Stimulated activated naive B cell treated with anti-CD40 and anti-IgM and Interleukin-4, amounts not matched to agents 10 μg/mL and 1 μg/mL and 100 μg/mL, for 72 hours (primary cell): ENCODE measurements at regions not wholly inside any gene's neighbourhood (a gene's known extent, or its start where the extent isn't known, plus 50 kb on each side); places are given as distances from the start of the nearest gene placed in this dataset.
A peak's percentile ranks its signal among the peaks of the same experiment; 100 is the strongest.
"Not testable (repeated sequence)": the region's sequence is repeated elsewhere in the genome, so short reads cannot be mapped to it uniquely, and the experiment has no call there.

Experiments used
- ATAC-seq, 2 donors: fragments of 150-1000 bp; cut with Tn5 transposase; replicated peaks; 2 replicates each; pipeline ENCODE4 v1.10.0; 2021; ENCODE audit warnings: moderate library complexity in 1 of 2
- DNase-seq: peaks from one replicate; pipeline ENCODE4 v3.0.0; 2021
- H3K27ac Mint-ChIP-seq: one replicate; pipeline ENCODE4 v1.8.0; 2022; ENCODE audit warnings: mild to moderate bottlenecking, mixed read lengths
- H3K27me3 Mint-ChIP-seq, 2 donors: one replicate each; pipeline ENCODE4 v1.8.0; 2022; ENCODE audit warnings: mixed read lengths in 2 of 2
- H3K36me3 Mint-ChIP-seq, 2 donors: one replicate each; pipeline ENCODE4 v1.8.0; 2022; ENCODE audit warnings: mixed read lengths in 2 of 2, mild to moderate bottlenecking in 1 of 2
- H3K4me1 Mint-ChIP-seq, 2 donors: one replicate each; pipeline ENCODE4 v1.8.0; 2022; ENCODE audit warnings: mixed read lengths in 2 of 2, mild to moderate bottlenecking in 1 of 2
- H3K4me3 Mint-ChIP-seq, 2 donors: one replicate each; pipeline ENCODE4 v1.8.0; 2022; ENCODE audit warnings: mild to moderate bottlenecking in 2 of 2, mixed read lengths in 2 of 2, moderate library complexity in 1 of 2
- H3K9me3 Mint-ChIP-seq, 2 donors: one replicate each; pipeline ENCODE4 v1.8.0; 2022; ENCODE audit warnings: mixed read lengths in 2 of 2, mild to moderate bottlenecking in 1 of 2

DNA sequence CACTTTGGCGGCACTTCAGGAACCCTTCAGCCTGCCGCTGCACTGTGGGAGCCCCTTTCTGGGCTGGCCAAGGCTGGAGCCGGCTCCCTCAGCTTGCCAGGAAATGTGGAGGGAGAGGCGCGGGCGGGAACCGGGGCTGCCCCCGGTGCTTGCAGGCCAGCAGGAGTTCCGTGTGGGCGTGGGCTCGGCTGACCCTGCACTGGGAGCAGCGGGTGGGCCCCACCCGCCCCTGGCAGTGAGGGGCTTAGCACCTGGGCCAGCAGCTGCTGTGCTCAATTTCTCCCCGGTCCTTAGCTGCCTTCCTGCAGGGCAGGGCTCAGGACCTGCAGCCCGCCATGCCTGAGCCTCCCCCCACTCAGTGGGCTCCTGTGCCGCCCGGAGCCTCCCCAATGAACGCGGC lies 196.8 kb upstream of the ADAMTS3 start:
- not testable (repeated sequence) for H3K9me3 Mint-ChIP-seq, H3K27ac Mint-ChIP-seq, H3K4me1 Mint-ChIP-seq, DNase-seq, H3K27me3 Mint-ChIP-seq, ATAC-seq, H3K4me3 Mint-ChIP-seq, H3K36me3 Mint-ChIP-seq

DNA sequence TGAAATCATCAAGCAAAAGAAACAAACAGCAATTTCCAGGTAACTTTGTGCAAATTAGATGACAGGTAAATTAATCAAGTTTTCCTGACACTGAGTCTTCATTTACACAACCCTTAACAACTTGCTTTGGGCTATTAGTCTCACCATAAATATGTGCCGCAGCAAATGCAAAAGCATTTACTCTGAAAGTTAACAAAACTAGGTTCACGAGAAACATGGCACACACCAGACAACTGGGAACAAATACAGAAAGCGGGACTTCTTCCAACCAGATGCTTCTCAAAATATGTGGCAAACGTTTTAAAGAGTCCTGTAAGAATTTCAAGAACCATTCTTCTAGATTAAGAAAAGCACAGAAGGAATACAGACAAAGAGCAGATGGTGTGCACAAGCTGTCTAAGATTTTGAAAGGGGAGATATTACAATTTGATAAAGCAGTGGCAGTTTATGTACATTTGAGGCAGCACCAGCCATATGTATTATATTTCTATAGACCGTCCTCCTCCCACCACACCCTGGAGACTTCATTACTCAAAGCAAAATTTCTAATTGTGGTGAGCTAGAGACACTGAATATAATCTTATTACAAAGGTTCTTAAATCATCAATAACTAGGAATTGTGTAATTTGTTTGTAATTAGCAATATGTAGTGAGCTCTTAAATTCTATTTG lies 192.5 kb upstream of the ADAMTS3 start:
- H3K27ac Mint-ChIP-seq = no peak overlapping the region
- no peak overlapping the region for H3K4me3 Mint-ChIP-seq
- H3K4me1 Mint-ChIP-seq = no peaks in the 10 kb centered on the region
- H3K36me3 Mint-ChIP-seq = no peaks in the 10 kb centered on the region
- DNase-seq (no peak), ATAC-seq (no peak)
- peaks cover 0 to 3% of the 10 kb centered on the region in 2 donors for H3K9me3 Mint-ChIP-seq
- no peaks in the 10 kb centered on the region for H3K27me3 Mint-ChIP-seq

DNA sequence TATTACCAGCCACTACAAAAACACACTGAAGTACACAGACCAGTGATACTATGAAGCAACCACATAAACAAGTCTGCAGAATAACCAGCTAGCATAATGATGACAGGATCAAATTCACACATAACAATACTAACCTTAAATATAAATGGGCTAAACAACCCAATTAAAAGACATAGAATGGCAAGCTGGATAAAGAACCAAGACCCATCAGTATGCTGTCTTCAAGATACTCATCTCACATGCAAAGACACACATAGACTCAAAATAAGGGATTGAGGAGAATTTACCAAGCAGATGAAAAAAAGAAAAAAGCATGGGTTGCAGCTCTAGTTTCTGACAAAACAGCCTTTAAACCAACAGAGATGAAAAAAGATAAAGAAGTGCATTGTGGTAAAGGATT lies 184.4 kb upstream of the ADAMTS3 start:
- not testable (repeated sequence) for H3K27me3 Mint-ChIP-seq, ATAC-seq, H3K4me3 Mint-ChIP-seq, H3K27ac Mint-ChIP-seq, H3K4me1 Mint-ChIP-seq, DNase-seq, H3K36me3 Mint-ChIP-seq
- H3K9me3 Mint-ChIP-seq = peaks cover 18 to 19% of the 10 kb centered on the region in 2 donors

DNA sequence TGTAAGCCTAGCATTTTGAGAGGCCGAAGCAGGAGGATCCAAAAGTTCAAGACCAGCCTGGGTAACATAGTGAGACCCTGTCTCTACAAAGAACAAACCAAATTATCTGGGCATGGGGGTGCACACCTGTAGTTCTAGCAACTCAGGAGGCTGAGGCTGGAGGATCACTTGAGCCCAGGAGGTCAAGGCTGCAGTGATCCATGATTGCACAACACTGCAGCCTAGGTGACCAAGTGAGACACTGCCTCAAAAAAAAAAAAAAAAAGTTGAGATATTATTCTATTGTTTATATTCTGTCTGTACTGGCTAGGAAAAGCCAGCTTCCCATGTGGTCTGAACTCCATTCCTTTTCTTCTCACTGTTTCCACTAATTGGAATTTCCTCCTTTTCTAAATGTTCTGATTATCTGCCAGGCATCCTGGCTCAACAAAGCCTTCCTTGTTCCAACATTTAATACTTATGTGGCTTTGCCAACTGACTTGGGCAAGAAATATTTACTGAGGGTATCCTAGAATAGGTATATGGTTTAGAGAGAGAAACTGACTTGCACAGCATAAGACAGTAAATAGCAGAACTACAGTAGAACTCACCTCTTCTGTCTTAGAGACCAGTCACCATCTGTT lies 175.2 kb upstream of the ADAMTS3 start:
- H3K36me3 Mint-ChIP-seq = no peaks in the 10 kb centered on the region
- DNase-seq = no peak
- no peak overlapping the region for H3K4me3 Mint-ChIP-seq
- no peaks in the 10 kb centered on the region for H3K27me3 Mint-ChIP-seq
- peaks cover under 1 to 4% of the 10 kb centered on the region in 2 donors for H3K9me3 Mint-ChIP-seq
- no peaks in the 10 kb centered on the region for H3K4me1 Mint-ChIP-seq
- no peak for ATAC-seq
- H3K27ac Mint-ChIP-seq = no peak overlapping the region

DNA sequence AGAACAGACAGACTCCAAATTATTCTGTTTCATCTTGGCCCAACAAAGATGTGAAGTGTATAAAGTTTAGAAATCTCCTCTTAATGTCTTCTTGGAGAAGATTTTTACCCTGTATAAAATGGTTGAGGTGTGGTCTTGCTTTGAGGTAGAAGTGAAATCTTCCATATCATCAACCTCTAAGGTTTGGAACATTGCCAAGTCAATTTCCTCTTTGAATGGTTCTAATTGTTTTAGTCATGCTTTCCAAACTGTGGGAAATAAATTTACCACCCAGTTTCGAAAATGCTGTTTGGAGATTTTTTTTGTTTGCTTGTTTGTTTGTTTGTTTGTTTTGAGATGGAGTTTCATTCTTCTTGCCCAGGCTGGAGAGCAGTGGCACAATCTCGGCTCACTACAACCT lies 174.1 kb upstream of the ADAMTS3 start:
- Mint-ChIP-seq H3K36me3 (no peaks in the 10 kb centered on the region), H3K27me3 (no peaks in the 10 kb centered on the region), H3K9me3 (peaks cover under 1 to 4% of the 10 kb centered on the region in 2 donors), H3K4me1 (no peaks in the 10 kb centered on the region), H3K4me3 (no peak overlapping the region), H3K27ac (no peak overlapping the region)
- DNase-seq (no peak), ATAC-seq (no peak)

DNA sequence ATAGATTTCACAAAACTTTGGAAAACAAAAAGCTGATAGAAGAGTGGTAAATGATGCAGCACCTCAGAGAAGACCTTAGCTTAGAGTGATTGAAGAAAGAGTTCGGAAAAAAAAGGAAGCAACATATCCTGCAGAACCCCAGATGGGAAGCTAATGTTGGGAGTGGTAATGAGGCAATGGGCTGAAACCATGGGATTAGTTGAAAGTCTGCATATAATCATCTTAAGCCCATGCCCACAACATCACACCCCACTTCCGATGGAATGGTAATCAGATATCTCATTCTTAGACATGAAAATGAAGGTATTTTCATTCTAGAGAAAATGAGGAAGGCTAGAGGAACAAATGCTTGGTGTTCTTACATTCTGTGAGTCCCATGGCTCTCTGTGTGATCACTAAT lies 146.3 kb upstream of the ADAMTS3 start:
- no peak for DNase-seq
- Mint-ChIP-seq H3K9me3 (no peaks in the 10 kb centered on the region), H3K27ac (no peak overlapping the region), H3K4me3 (no peak overlapping the region), H3K27me3 (peaks cover 0 to 10% of the 10 kb centered on the region in 2 donors), H3K4me1 (no peaks in the 10 kb centered on the region), H3K36me3 (no peaks in the 10 kb centered on the region)
- ATAC-seq = no peak

DNA sequence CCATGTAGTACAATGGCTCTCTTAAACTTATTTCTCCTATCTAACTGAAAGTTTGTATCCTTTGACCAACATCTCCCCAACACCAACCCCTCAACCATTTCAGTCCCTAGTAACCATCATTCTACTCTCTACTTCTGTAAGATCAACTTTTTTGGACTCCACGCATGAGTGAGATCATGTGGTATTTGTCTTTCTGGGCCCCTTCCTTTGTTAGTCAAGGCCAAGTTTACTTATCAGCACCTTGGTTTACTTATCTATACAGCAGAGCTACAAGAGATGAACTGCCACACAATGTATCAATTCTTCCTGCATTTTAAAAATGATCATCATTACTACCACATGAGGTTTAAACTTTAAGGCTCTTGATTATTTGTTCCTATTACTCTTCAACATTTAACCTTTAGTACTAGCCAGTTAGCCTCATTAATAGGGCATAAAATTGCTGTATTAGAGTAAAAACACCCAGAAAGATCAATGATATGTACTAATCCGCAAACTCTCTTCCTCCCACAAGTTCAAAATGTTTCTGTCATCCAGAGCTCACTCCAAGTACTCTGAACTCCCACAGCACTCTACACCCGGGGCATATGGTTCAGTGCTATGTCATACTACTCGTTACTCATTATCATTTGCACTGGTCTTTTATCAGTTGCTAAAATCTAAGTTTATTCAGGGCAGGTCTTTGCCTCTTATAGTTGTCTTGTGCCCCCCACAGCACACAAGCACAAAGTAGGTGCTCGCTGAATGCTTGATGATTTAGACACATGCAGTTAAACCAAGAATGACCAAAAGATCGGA lies 145.7 kb upstream of the ADAMTS3 start:
- ATAC-seq (no peak), DNase-seq (no peak)
- H3K4me3 Mint-ChIP-seq = no peak overlapping the region
- no peak overlapping the region for H3K27ac Mint-ChIP-seq
- H3K36me3 Mint-ChIP-seq = no peaks in the 10 kb centered on the region
- no peaks in the 10 kb centered on the region for H3K9me3 Mint-ChIP-seq
- peaks cover 0 to 10% of the 10 kb centered on the region in 2 donors for H3K27me3 Mint-ChIP-seq
- H3K4me1 Mint-ChIP-seq = no peaks in the 10 kb centered on the region

DNA sequence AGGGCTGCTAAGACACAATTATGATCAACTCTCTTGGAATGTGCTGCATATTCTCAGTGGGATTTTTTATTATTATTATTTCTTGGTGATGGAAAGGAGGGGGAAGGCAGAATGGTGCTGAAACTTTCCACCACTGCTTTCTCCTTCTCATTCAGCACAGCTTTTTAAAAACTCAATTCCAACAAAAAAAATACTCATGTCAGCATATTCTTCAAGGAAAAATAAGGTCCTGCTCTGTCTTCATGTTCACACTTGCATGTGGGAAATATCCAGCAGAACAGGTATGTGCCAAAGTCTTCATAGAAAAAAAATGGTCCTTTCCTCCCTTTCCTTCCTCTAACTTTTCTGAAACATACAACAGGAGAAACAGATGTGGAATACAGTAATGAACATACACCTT lies 144.0 kb upstream of the ADAMTS3 start:
- H3K36me3 Mint-ChIP-seq = no peaks in the 10 kb centered on the region
- no peaks in the 10 kb centered on the region for H3K9me3 Mint-ChIP-seq
- DNase-seq (no peak), ATAC-seq (no peak)
- no peak overlapping the region for H3K4me3 Mint-ChIP-seq
- H3K27ac Mint-ChIP-seq = no peak overlapping the region
- peaks cover 0 to 10% of the 10 kb centered on the region in 2 donors for H3K27me3 Mint-ChIP-seq
- no peaks in the 10 kb centered on the region for H3K4me1 Mint-ChIP-seq

DNA sequence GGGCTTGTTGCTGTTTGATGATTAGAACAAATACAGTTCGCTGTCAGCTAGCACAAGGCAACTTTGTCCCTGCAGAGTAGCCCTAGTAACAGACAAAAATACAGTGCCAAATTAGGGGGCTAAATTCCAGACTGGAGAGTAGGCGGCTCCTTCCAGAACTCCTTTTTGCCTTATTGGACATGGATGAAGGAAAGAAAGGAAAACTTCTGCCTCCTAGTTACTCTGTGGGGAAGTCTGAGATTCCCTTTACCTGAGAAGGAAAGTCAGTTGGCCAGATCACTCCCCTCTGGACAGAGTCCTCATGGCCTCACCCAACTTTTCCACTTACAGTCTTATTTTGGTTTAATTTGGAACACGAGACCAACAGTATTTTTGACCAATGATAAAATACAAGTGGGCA lies 140.5 kb upstream of the ADAMTS3 start:
- DNase-seq = no peak
- Mint-ChIP-seq H3K9me3 (no peaks in the 10 kb centered on the region), H3K27me3 (no peaks in the 10 kb centered on the region), H3K4me3 (no peak overlapping the region), H3K27ac (no peak overlapping the region), H3K36me3 (no peaks in the 10 kb centered on the region), H3K4me1 (no peaks in the 10 kb centered on the region)
- no peak for ATAC-seq

DNA sequence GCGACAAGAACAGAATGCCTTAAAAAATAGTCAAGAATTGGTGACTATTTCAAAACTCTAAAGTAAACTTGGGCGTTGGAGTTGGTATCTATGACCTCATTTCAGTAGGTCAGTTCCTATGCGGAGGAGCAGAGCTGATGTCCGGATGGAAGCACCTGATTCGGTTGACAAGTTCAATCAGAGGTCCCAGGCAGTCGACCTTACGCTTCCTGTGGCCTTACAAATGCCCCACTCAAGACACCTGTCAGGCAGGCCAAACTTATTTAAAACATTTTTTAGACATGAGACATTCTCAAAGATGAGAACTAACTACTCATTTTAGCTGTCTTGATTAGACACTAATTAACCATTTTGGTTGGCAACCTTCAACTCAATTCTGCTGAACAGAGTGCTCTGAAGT lies 137.7 kb upstream of the ADAMTS3 start:
- no peaks in the 10 kb centered on the region for H3K9me3 Mint-ChIP-seq
- DNase-seq (no peak), ATAC-seq (no peak)
- no peak overlapping the region for H3K4me3 Mint-ChIP-seq
- H3K36me3 Mint-ChIP-seq = no peaks in the 10 kb centered on the region
- H3K27ac Mint-ChIP-seq = no peak overlapping the region
- H3K4me1 Mint-ChIP-seq = no peaks in the 10 kb centered on the region
- peaks cover 4 to 7% of the 10 kb centered on the region in 2 donors for H3K27me3 Mint-ChIP-seq

DNA sequence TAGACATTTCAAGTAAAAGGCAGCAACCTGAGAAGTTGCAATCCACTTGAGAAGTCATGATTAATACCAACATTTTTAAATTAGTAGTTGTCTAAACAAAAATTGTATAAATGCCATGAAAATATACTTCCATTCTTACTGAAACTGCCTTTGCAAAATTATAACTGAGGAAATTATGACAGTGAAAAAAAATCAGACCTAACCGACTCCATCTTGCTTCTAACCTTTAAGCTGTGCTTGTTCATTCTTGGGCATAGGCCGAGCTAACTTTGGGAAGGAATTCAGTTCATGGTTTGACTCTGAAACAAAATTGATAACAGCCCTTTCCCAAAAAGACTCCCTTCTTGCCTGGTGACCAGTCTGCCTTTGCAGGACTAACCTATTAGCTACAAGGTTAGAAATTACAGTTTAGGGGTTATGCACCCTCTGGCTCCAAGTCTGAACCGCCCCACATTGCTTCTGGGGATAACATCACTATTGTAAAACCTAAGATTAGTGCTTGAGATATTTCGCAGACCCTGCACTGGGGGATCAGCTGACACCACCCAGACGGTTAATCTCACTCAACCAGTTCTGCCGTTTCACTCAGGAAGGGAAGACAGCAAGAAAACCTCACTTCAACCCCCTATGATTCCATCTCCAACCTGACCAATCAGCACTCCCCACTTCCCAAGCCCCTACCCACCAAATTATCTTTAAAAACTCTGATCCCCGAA lies 136.1 kb upstream of the ADAMTS3 start:
- H3K9me3 Mint-ChIP-seq, DNase-seq, ATAC-seq, H3K27me3 Mint-ChIP-seq, H3K4me3 Mint-ChIP-seq, H3K27ac Mint-ChIP-seq, H3K36me3 Mint-ChIP-seq, H3K4me1 Mint-ChIP-seq: not testable (repeated sequence)

DNA sequence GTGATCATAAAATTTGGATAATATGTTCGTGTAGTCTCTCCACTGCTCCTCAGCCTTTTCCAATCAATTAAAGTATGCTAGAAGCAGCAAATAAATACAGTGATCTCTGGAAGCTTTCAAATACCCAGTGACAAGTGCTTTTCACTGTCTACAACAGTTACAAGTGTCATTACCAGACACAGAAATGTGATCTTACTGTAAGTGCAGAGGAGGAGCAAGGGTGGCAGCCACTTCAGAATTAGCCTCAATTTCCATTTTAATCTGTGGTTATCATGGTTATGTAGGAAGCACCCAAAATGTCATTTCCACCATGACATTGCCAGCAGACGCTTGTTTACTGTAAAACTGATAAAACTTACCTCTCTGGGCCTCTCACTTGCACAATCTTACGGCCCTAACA lies 133.9 kb upstream of the ADAMTS3 start:
- no peak for ATAC-seq
- no peak overlapping the region for H3K4me3 Mint-ChIP-seq
- no peak overlapping the region for H3K27ac Mint-ChIP-seq

DNA sequence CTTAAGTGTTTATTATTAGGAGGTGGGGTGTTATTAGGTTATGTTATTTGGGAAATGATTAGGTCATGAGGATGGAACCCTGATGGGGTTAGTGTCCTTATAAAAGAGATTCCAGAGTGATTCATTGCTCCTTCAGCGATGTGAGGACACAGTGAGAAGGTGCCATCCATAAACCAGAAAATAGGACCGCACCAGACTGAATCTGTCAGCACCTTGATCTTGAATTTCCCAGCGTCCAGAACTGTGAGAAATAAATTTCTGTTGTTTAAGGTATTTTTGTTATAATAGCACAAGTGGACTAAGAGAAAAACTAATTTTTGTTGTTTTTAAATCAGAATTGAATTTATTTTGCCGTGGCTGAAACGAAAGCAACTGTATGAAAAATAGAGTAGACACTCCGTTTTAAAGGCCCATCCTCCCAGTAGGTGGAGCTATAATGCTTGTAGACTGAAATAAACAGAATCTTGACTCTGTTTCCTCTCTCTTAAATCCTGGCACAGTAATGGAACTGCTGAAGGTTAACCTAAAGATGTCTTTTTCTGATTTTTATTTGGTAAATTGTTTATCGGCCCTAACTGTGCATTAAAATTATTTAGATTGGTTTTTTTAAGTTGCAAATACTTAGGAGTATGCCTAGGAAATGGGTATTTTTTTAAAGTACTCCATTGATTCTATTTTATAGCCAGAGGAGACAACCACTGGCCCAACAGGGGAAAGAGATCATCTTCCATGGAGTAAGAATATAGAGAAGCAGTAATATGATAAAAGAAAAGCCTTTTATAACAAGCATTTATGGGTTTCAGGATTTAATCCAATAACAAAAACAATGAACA lies 133.2 kb upstream of the ADAMTS3 start:
- no peaks in the 10 kb centered on the region for H3K4me1 Mint-ChIP-seq
- H3K4me3 Mint-ChIP-seq = peak overlapping the region; percentile 70 to 74
- H3K27me3 Mint-ChIP-seq = peaks cover 10 to 12% of the 10 kb centered on the region in 2 donors
- no peaks in the 10 kb centered on the region for H3K36me3 Mint-ChIP-seq
- ATAC-seq (peak; percentile 55 to 63), DNase-seq (no peak)
- H3K9me3 Mint-ChIP-seq = no peaks in the 10 kb centered on the region
- H3K27ac Mint-ChIP-seq = peak overlapping the region; percentile 25

More for the DNA sequence above, 133.9 kb upstream of the ADAMTS3 start:
- H3K36me3 Mint-ChIP-seq = no peaks in the 10 kb centered on the region
- DNase-seq = no peak
- no peaks in the 10 kb centered on the region for H3K4me1 Mint-ChIP-seq
- no peaks in the 10 kb centered on the region for H3K9me3 Mint-ChIP-seq
- peaks cover 4 to 7% of the 10 kb centered on the region in 2 donors for H3K27me3 Mint-ChIP-seq

DNA sequence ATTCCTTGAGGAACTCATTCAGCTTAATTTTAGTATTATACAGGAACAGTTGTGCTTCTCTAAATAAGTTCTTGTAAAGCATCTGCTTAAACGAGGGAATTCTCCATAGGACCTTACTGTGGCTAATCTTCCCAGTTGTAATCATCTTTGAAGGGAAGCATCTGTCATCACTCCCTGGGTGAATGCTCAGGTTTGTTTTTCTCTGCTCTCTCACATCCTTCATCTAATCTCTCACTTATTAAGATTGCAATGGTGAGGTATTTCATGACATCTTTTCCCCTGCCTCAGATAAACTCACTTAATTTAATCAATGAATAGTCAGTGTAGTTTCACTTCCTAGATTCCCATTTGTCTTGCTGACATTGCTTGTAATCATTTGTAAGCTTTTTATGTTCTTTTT lies 121.8 kb upstream of the ADAMTS3 start:
- no peak overlapping the region for H3K27ac Mint-ChIP-seq
- no peak for ATAC-seq
- no peaks in the 10 kb centered on the region for H3K27me3 Mint-ChIP-seq
- no peaks in the 10 kb centered on the region for H3K4me1 Mint-ChIP-seq
- DNase-seq = no peak
- peaks cover 0 to 2% of the 10 kb centered on the region in 2 donors for H3K9me3 Mint-ChIP-seq
- no peak overlapping the region for H3K4me3 Mint-ChIP-seq
- no peaks in the 10 kb centered on the region for H3K36me3 Mint-ChIP-seq
